Osteoblast (primary cell): ENCODE measurements at regions not wholly inside any gene's neighbourhood (a gene's known extent, or its start where the extent isn't known, plus 50 kb on each side); places are given as distances from the start of the nearest gene placed in this dataset.

Experiments used
- DNase-seq: peaks from one replicate; pipeline ENCODE4 v3.0.0; 2011; ENCODE audit warnings: low spot score, mixed read lengths; ENCODE audit not compliant: insufficient read length; ENCODE audit errors: missing footprints
- H2AFZ ChIP-seq: 2 replicates; pipeline ENCODE4 v1.6.0; 2011; ENCODE audit warnings: mild to moderate bottlenecking, low read length
- H3K27ac ChIP-seq: 2 replicates; pipeline ENCODE4 v1.5.1; 2011; ENCODE audit warnings: mild to moderate bottlenecking, low read depth, low read length, moderate library complexity
- H3K27me3 ChIP-seq: 2 replicates; pipeline ENCODE4 v1.6.0; 2012; ENCODE audit warnings: mild to moderate bottlenecking, control low read depth, inconsistent platforms, low read length, moderate library complexity; ENCODE audit not compliant: insufficient read depth
- H3K36me3 ChIP-seq: 2 replicates; pipeline ENCODE4 v1.5.1; 2011; ENCODE audit warnings: mild to moderate bottlenecking, low read length, control low read depth, moderate library complexity; ENCODE audit not compliant: insufficient read depth
- H3K4me1 ChIP-seq: 2 replicates; pipeline ENCODE4 v1.5.1; 2011; ENCODE audit warnings: mild to moderate bottlenecking, low read length, control low read depth, moderate library complexity; ENCODE audit not compliant: insufficient read depth
- H3K4me2 ChIP-seq: 2 replicates; pipeline ENCODE4 v1.6.0; 2011; ENCODE audit warnings: mild to moderate bottlenecking, low read length; ENCODE audit not compliant: insufficient read depth
- H3K4me3 ChIP-seq: fragments of 200-600 bp; sonication (generic); 3 replicates; pipeline ENCODE4 v1.5.1; 2012; ENCODE audit warnings: mild to moderate bottlenecking, low read length, inconsistent platforms; ENCODE audit not compliant: insufficient read depth
- H3K79me2 ChIP-seq: 2 replicates; pipeline ENCODE4 v1.6.0; 2012; ENCODE audit warnings: mild to moderate bottlenecking, low read length, control low read depth, inconsistent platforms; ENCODE audit not compliant: insufficient read depth
- H3K9me3 ChIP-seq: 2 replicates; pipeline ENCODE4 v1.5.1; 2011; ENCODE audit warnings: low read depth, low read length, control low read depth
- H4K20me1 ChIP-seq: 2 replicates; pipeline ENCODE4 v1.6.0; 2012; ENCODE audit warnings: mild to moderate bottlenecking, low read length, control low read depth; ENCODE audit not compliant: insufficient read depth
- CTCF ChIP-seq: IDR thresholded peaks from 2 replicates; pipeline ENCODE4 v1.5.1; 2011; ENCODE audit warnings: mild to moderate bottlenecking, low read depth, low read length, moderate library complexity; ENCODE audit errors: extremely low read depth

GRCh38 chr3:26070854-26071253 lies 281.0 kb downstream of the OXSM start:
- Histone ChIP-seq H3K79me2 (no peaks in the 10 kb centered on the region), H3K27ac (no peak overlapping the region), H3K4me3 (no peak overlapping the region), H2AFZ (no peak overlapping the region), H3K4me2 (no peak overlapping the region), H3K9me3 (no peaks in the 10 kb centered on the region), H4K20me1 (no peaks in the 10 kb centered on the region), H3K36me3 (no peaks in the 10 kb centered on the region), H3K27me3 (no peaks in the 10 kb centered on the region), H3K4me1 (no peaks in the 10 kb centered on the region)
- no peak for DNase-seq
- TF ChIP-seq CTCF: no peak

- no peak for TF ChIP-seq CTCF
- no peaks in the 10 kb centered on the region for H3K27me3 ChIP-seq
- H3K4me3 ChIP-seq: no peak overlapping the region
- no peaks in the 10 kb centered on the region for H3K4me1 ChIP-seq
- no peak overlapping the region for H3K4me2 ChIP-seq
- H2AFZ ChIP-seq: no peak overlapping the region
- no peaks in the 10 kb centered on the region for H3K36me3 ChIP-seq
- H3K79me2 ChIP-seq: no peaks in the 10 kb centered on the region
- DNase-seq: no peak
- H3K27ac ChIP-seq: no peak overlapping the region
- H3K9me3 ChIP-seq: no peaks in the 10 kb centered on the region
- H4K20me1 ChIP-seq: no peaks in the 10 kb centered on the region
These were observed 284.2 kb downstream of the OXSM start for GRCh38 chr3:26074080-26074479.

- Histone ChIP-seq H3K27ac (no peak overlapping the region), H3K4me2 (no peak overlapping the region), H2AFZ (no peak overlapping the region), H3K36me3 (no peaks in the 10 kb centered on the region), H3K27me3 (no peaks in the 10 kb centered on the region), H3K4me1 (no peaks in the 10 kb centered on the region), H3K9me3 (no peaks in the 10 kb centered on the region), H3K4me3 (no peak overlapping the region), H3K79me2 (no peaks in the 10 kb centered on the region), H4K20me1 (no peaks in the 10 kb centered on the region)
- DNase-seq: no peak
- TF ChIP-seq CTCF: no peak
These were observed 288.6 kb downstream of the OXSM start for GRCh38 chr3:26078539-26078938.

- Histone ChIP-seq H2AFZ (no peak overlapping the region), H3K4me2 (no peak overlapping the region), H3K9me3 (no peaks in the 10 kb centered on the region), H4K20me1 (no peaks in the 10 kb centered on the region), H3K4me1 (no peaks in the 10 kb centered on the region), H3K27ac (no peak overlapping the region), H3K79me2 (no peaks in the 10 kb centered on the region), H3K4me3 (no peak overlapping the region), H3K27me3 (no peaks in the 10 kb centered on the region), H3K36me3 (no peaks in the 10 kb centered on the region)
- no peak for TF ChIP-seq CTCF
- DNase-seq: no peak
These were observed 291.3 kb downstream of the OXSM start for GRCh38 chr3:26081166-26081565.
